Left lung (tissue), 4 donors: ENCODE measurements at regions not wholly inside any gene's neighbourhood (a gene's known extent, or its start where the extent isn't known, plus 50 kb on each side); places are given as distances from the start of the nearest gene placed in this dataset.
A peak's percentile ranks its signal among the peaks of the same experiment; 100 is the strongest.

Experiments used
- ATAC-seq: fragments of 200-7000 bp; cut with Tn5 transposase; one replicate; pipeline ENCODE4 v1.9.1; 2020; ENCODE audit warnings: moderate library complexity
- DNase-seq, 4 donors: peaks; one replicate each; pipeline ENCODE4 v3.0.0-alpha.2; 2013 to 2020
- H3K27ac ChIP-seq, 2 donors: fragments of 200-600 bp; sonication (generic) in 1 of 2; one replicate each; pipeline versions ENCODE4 v1.5.0 to v1.8.0; 2020 to 2021
- H3K27me3 ChIP-seq, 2 donors: fragments of 200-600 bp; sonication (generic) in 1 of 2; one replicate each; pipeline versions ENCODE4 v1.5.0 to v1.8.0; 2020 to 2021
- H3K36me3 ChIP-seq, 2 donors: fragments of 200-600 bp; sonication (generic) in 1 of 2; one replicate each; pipeline versions ENCODE4 v1.5.0 to v1.8.0; 2020 to 2021
- H3K4me1 ChIP-seq, 2 donors: fragments of 200-600 bp; one replicate each; pipeline ENCODE4 v1.8.0; 2021
- H3K4me3 ChIP-seq, 2 donors: fragments of 200-600 bp; sonication (generic) in 1 of 2; one replicate each; pipeline versions ENCODE4 v1.5.0 to v1.8.0; 2020 to 2021; ENCODE audit warnings: mild to moderate bottlenecking in 1 of 2
- H3K9me3 ChIP-seq, 2 donors: fragments of 200-600 bp; sonication (generic) in 1 of 2; one replicate each; pipeline versions ENCODE4 v1.5.0 to v1.8.0; 2020 to 2021
- intact Hi-C, 2 donors: fragments of 100-400 bp; cut with DNase I; formaldehyde crosslinking; loops; one replicate each; pipeline versions ENCODE4 v1.11.2 to v1.14.2; 2022
- TF ChIP-seq, protein P1 (sequence below), 2 donors: fragments of 200-600 bp; sonication (generic) in 1 of 2; IDR thresholded peaks; one replicate each; pipeline versions ENCODE4 v1.5.0 to v1.8.0; 2021; ENCODE audit warnings: antibody characterized with exemption in 2 of 2
- donor health status: DM: no; HTN: yes; CAD: no.
- donor health status: DM: no; HTN: no; CAD: no.

- Histone ChIP-seq H3K4me1 (no peaks in the 10 kb centered on the region), H3K36me3 (no peaks in the 10 kb centered on the region), H3K27ac (no peak overlapping the region), H3K27me3 (no peaks in the 10 kb centered on the region), H3K9me3 (no peaks in the 10 kb centered on the region), H3K4me3 (no peak overlapping the region)
- peak; percentile 92 for ATAC-seq
- TF ChIP-seq, protein P1, sequence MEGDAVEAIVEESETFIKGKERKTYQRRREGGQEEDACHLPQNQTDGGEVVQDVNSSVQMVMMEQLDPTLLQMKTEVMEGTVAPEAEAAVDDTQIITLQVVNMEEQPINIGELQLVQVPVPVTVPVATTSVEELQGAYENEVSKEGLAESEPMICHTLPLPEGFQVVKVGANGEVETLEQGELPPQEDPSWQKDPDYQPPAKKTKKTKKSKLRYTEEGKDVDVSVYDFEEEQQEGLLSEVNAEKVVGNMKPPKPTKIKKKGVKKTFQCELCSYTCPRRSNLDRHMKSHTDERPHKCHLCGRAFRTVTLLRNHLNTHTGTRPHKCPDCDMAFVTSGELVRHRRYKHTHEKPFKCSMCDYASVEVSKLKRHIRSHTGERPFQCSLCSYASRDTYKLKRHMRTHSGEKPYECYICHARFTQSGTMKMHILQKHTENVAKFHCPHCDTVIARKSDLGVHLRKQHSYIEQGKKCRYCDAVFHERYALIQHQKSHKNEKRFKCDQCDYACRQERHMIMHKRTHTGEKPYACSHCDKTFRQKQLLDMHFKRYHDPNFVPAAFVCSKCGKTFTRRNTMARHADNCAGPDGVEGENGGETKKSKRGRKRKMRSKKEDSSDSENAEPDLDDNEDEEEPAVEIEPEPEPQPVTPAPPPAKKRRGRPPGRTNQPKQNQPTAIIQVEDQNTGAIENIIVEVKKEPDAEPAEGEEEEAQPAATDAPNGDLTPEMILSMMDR (IDR thresholded peaks at IDR 0.05): peak; percentile 47 to 61
- intact Hi-C loops: loop anchor here in 1 of 2 donors (5.0 to 10.0 kb wide), 2 partner anchors 228 to 750 kb away; no protein-coding TSS in a partner anchor
- DNase-seq: peak in 2 of 4 donors; percentile 45 to 80
Observed at GRCh38 chr11:11036848-11037732, 179.2 kb upstream of the ZBED5 start.

DNA sequence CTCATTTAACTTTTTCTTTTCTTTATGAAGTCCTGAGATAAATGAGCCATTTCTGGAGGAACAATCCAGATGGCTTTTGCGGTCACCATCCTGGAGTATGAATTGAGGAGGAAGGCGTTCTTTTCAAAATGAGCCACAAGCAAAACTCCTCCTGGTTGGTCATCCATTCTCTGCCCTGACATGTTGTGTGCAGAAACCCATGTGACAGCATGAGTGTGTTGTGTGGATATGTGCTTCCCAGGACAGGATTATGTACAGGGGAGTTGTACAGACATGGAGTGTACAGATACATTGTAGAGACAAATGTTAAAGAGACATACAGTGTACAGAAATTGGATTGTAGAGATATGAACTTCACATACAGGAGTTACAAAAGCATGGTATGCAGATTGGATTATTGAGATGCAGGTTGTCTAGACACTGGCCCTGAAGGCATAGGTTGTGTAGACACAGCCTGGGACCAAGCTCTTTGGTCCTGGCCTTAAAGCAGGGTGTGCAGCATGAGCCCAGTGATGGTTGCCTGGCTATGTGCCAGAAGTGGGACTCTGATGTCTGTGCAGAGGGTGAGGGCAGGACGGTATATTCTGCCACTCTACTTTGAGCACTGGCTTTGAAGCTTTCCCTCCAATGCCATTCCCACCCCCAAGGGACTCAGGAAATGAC lies 178.5 kb upstream of the ZBED5 start:
- Histone ChIP-seq H3K36me3 (no peaks in the 10 kb centered on the region), H3K4me1 (no peaks in the 10 kb centered on the region), H3K27me3 (no peaks in the 10 kb centered on the region), H3K4me3 (no peak overlapping the region), H3K27ac (no peak overlapping the region), H3K9me3 (no peaks in the 10 kb centered on the region)
- ATAC-seq (no peak), DNase-seq (no peak)
- TF ChIP-seq, protein P1 (IDR thresholded peaks at IDR 0.05): no peak
- intact Hi-C loops: loop anchor here in 1 of 2 donors (5.0 to 10.0 kb wide), 2 partner anchors 228 to 751 kb away; no protein-coding TSS in a partner anchor

DNA sequence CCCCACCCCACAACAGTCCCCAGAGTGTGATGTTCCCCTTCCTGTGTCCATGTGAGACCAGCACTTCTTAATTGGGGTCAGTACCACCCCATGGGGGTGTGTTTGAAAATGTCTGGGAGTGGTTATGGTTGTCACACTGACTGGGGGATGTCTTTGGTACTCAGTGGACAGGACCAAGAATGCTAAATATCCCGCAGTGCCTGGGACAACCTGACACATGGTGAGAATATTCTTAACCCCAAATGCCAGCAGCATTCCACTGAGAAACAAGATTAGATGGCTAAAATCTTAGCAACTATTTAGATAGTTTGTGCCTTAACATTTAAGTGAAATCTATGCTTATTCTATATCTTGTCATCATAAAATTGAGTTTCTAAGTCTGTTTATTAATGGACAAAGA lies 177.5 kb upstream of the ZBED5 start:
- Histone ChIP-seq H3K27me3 (no peaks in the 10 kb centered on the region), H3K36me3 (no peaks in the 10 kb centered on the region), H3K4me1 (no peaks in the 10 kb centered on the region), H3K27ac (no peak overlapping the region), H3K9me3 (no peaks in the 10 kb centered on the region), H3K4me3 (no peak overlapping the region)
- TF ChIP-seq, protein P1 (IDR thresholded peaks at IDR 0.05): no peak
- no peak for DNase-seq
- ATAC-seq: no peak
- intact Hi-C loops: loop anchor here in 1 of 2 donors (5.0 to 10.0 kb wide), 2 partner anchors 229 to 752 kb away; no protein-coding TSS in a partner anchor

- TF ChIP-seq, protein P1 (IDR thresholded peaks at IDR 0.05): no peak
- H3K4me3 ChIP-seq: no peak overlapping the region
- DNase-seq (no peak), ATAC-seq (no peak)
- H3K27me3 ChIP-seq: no peaks in the 10 kb centered on the region
- H3K9me3 ChIP-seq: no peaks in the 10 kb centered on the region
- intact Hi-C loops: loop anchor here in 1 of 2 donors (10.0 kb wide), 1 partner anchor 230 kb away; no protein-coding TSS in a partner anchor
- no peaks in the 10 kb centered on the region for H3K36me3 ChIP-seq
- no peaks in the 10 kb centered on the region for H3K4me1 ChIP-seq
- no peak overlapping the region for H3K27ac ChIP-seq
Observed at GRCh38 chr11:11034476-11034875, 176.6 kb upstream of the ZBED5 start.

DNA sequence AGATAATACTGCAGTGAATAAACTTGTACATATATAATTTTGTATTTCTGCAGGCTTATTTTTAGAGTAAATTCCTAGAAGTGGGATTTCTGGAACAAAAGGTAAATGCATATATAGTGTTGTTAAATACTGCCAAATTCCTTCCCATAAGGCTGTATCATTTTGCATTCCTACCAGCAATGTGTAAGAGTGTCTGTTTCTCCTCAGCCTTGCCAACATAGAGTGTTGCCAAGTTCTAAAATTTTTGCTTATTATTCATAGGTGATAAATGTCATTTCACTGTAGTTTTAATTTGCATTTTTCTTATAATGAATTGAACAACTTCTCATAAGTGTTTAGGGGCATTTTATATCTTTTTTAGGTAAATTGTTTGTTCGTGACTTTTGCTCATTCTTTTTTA lies 174.2 kb upstream of the ZBED5 start:
- no peaks in the 10 kb centered on the region for H3K9me3 ChIP-seq
- no peak overlapping the region for H3K27ac ChIP-seq
- H3K36me3 ChIP-seq: no peaks in the 10 kb centered on the region
- intact Hi-C loops: loop anchor here in 1 of 2 donors (10.0 kb wide), 1 partner anchor 233 kb away; no protein-coding TSS in a partner anchor
- no peaks in the 10 kb centered on the region for H3K27me3 ChIP-seq
- ATAC-seq (no peak), DNase-seq (no peak)
- TF ChIP-seq, protein P1 (IDR thresholded peaks at IDR 0.05): no peak
- H3K4me3 ChIP-seq: no peak overlapping the region
- H3K4me1 ChIP-seq: no peaks in the 10 kb centered on the region
